CD4-positive, alpha-beta T cell treated with Interleukin-21 for 1 hour (primary cell): ENCODE measurements at regions not wholly inside any gene's neighbourhood (a gene's known extent, or its start where the extent isn't known, plus 50 kb on each side); places are given as distances from the start of the nearest gene placed in this dataset.
"Not testable (repeated sequence)": the region's sequence is repeated elsewhere in the genome, so short reads cannot be mapped to it uniquely, and the experiment has no call there.

Source experiments
- DNase-seq: peaks from one replicate; pipeline ENCODE4 v3.0.0-alpha.2; 2020

GRCh38 chr5:39947657-39948056 lies 522.9 kb upstream of the DAB2 start:
- DNase-seq: no peak

GRCh38 chr5:39946356-39947045 lies 521.7 kb upstream of the DAB2 start:
- DNase-seq: no peak

GRCh38 chr5:39945870-39946269 lies 521.1 kb upstream of the DAB2 start:
- no peak for DNase-seq

- DNase-seq: no peak
Measured at GRCh38 chr5:39943811-39944210, 519.0 kb upstream of the DAB2 start.

- no peak for DNase-seq
Measured at GRCh38 chr5:39942606-39943005, 517.8 kb upstream of the DAB2 start.

GRCh38 chr5:39941416-39941815 lies 516.6 kb upstream of the DAB2 start:
- DNase-seq: no peak

- no peak for DNase-seq
Measured at GRCh38 chr5:39934830-39935229, 510.1 kb upstream of the DAB2 start.

GRCh38 chr5:39933061-39933460 lies 508.3 kb upstream of the DAB2 start:
- DNase-seq: no peak

- DNase-seq: no peak
Measured at GRCh38 chr5:39928709-39929108, 503.9 kb upstream of the DAB2 start.

GRCh38 chr5:39919876-39920275 lies 495.1 kb upstream of the DAB2 start:
- DNase-seq: no peak

GRCh38 chr5:39912906-39913305 lies 488.1 kb upstream of the DAB2 start:
- no peak for DNase-seq

GRCh38 chr5:39907267-39907951 lies 482.6 kb upstream of the DAB2 start:
- not testable (repeated sequence) for DNase-seq

- no peak for DNase-seq
Measured at GRCh38 chr5:39906146-39906545, 481.4 kb upstream of the DAB2 start.

- DNase-seq: no peak
Measured at GRCh38 chr5:39905356-39905755, 480.6 kb upstream of the DAB2 start.

GRCh38 chr5:39902626-39903025 lies 477.8 kb upstream of the DAB2 start:
- DNase-seq: no peak

GRCh38 chr5:39898731-39899130 lies 474.0 kb upstream of the DAB2 start:
- DNase-seq: no peak

GRCh38 chr5:39896706-39897105 lies 471.9 kb upstream of the DAB2 start:
- DNase-seq: no peak

GRCh38 chr5:39896104-39896503 lies 471.3 kb upstream of the DAB2 start:
- DNase-seq: no peak

- no peak for DNase-seq
Measured at GRCh38 chr5:39892708-39893107, 467.9 kb upstream of the DAB2 start.

GRCh38 chr5:39891376-39891775 lies 466.6 kb upstream of the DAB2 start:
- DNase-seq: no peak

- no peak for DNase-seq
Measured at GRCh38 chr5:39880985-39881384, 456.2 kb upstream of the DAB2 start.

- DNase-seq: no peak
Measured at GRCh38 chr5:39877479-39877878, 452.7 kb upstream of the DAB2 start.

GRCh38 chr5:39876146-39876545 lies 451.4 kb upstream of the DAB2 start:
- no peak for DNase-seq

- DNase-seq: no peak
Measured at GRCh38 chr5:39870137-39870536, 445.4 kb upstream of the DAB2 start.

- DNase-seq: no peak
Measured at GRCh38 chr5:39869396-39869795, 444.6 kb upstream of the DAB2 start.
